HCT116 (cell line): ENCODE measurements at regions not wholly inside any gene's neighbourhood (a gene's known extent, or its start where the extent isn't known, plus 50 kb on each side); places are given as distances from the start of the nearest gene placed in this dataset.

ENCODE experiments used
- ATAC-seq: fragments of 200-7000 bp; cut with Tn5 transposase; 2 replicates; pipeline ENCODE4 v1.9.1; 2020; ENCODE audit warnings: mild to moderate bottlenecking, moderate library complexity
- BruUV-seq: library from RNA; stranded (reverse); fragments of 400-500 nt; replicated peaks from 2 replicates; lab custom pipeline; 2021; lab: Mats Ljungman, UMichigan
- CTCF ChIA-PET: fragments of 300-600 bp; sonication (Branson Sonifier 250); formaldehyde crosslinking; loops from one replicate; lab custom pipeline; 2021; ENCODE audit warnings: antibody characterized with exemption; lab: Charles Lee
- POLR2A ChIA-PET: fragments of 300-600, 350-600 bp; sonication (Branson Sonifier 250); formaldehyde crosslinking; loops from one replicate; lab custom pipeline; 2021; ENCODE audit warnings: antibody characterized with exemption; lab: Charles Lee
- RAD21 ChIA-PET, 2 experiments: fragments of 300-600 bp; sonication (Branson Sonifier 250); formaldehyde crosslinking; loops; one replicate each; lab custom pipeline; 2023; ENCODE audit warnings: low total read pairs in 2 of 2; ENCODE audit not compliant: uncharacterized antibody in 2 of 2, unreplicated experiment in 2 of 2, low non-redundant PET in 1 of 2; lab: Charles Lee
- DNase-seq: peaks from one replicate; pipeline ENCODE4 v3.0.0-alpha.2; 2010; ENCODE audit warnings: low read depth, low spot score
- H2AFZ ChIP-seq: fragments of 200-600 bp; shearing (Covaris generic), sonication (generic); 2 replicates; pipeline ENCODE4 v1.6.1; 2017; ENCODE audit warnings: low read depth, mixed run types, mixed read lengths, antibody characterized with exemption, low read length; ENCODE audit not compliant: poor library complexity, severe bottlenecking
- H3K27ac ChIP-seq: 2 replicates; pipeline ENCODE4 v1.5.1; 2012; ENCODE audit warnings: low read depth, low read length
- H3K27me3 ChIP-seq: fragments of 200-600 bp; sonication (generic); 2 replicates; pipeline ENCODE4 v1.6.1; 2016; ENCODE audit warnings: mixed run types, low read length, mixed read lengths; ENCODE audit not compliant: insufficient read depth
- H3K36me3 ChIP-seq, 2 experiments: fragments of 200-500 bp in 1 of 2; fragments of 200-600 bp in 1 of 2; sonication (Bioruptor generic) in 1 of 2; sonication (generic) in 1 of 2; 2 replicates each; pipeline versions ENCODE4 v1.5.1 to v1.6.1; 2014 to 2016; ENCODE audit warnings: low read length in 2 of 2, inconsistent platforms in 1 of 2, mixed read lengths in 1 of 2, mixed run types in 1 of 2; ENCODE audit not compliant: insufficient read depth in 2 of 2, control insufficient read depth in 1 of 2
- H3K4me1 ChIP-seq, 2 experiments: fragments of 200-600 bp in 1 of 2; sonication (generic) in 1 of 2; 2 replicates each; pipeline versions ENCODE4 v1.5.1 to v1.6.1; 2012 to 2017; ENCODE audit warnings: low read length in 2 of 2, inconsistent platforms in 1 of 2, mild to moderate bottlenecking in 1 of 2, mixed read lengths in 1 of 2, mixed run types in 1 of 2, moderate library complexity in 1 of 2; ENCODE audit not compliant: insufficient read depth in 2 of 2, control insufficient read depth in 1 of 2
- H3K4me2 ChIP-seq: fragments of 200-600 bp; sonication (generic); 2 replicates; pipeline ENCODE4 v1.6.1; 2017; ENCODE audit warnings: mixed run types, low read length, mixed read lengths
- H3K4me3 ChIP-seq, 2 experiments: fragments of 200-600 bp in 1 of 2; sonication (generic) in 1 of 2; replicated peaks in 1 of 2; 2 replicates each; pipeline ENCODE4 v1.5.1; 2011 to 2016; ENCODE audit warnings: low read length in 2 of 2, control low read depth in 1 of 2, low read depth in 1 of 2, mild to moderate bottlenecking in 1 of 2, mixed read lengths in 1 of 2, mixed run types in 1 of 2
- H3K79me2 ChIP-seq: fragments of 200-600 bp; sonication (generic); 2 replicates; pipeline ENCODE4 v1.6.1; 2017; ENCODE audit warnings: mild to moderate bottlenecking, mixed run types, low read length, moderate library complexity, mixed read lengths; ENCODE audit not compliant: insufficient read depth
- H3K9ac ChIP-seq: fragments of 200-600 bp; sonication (generic); 2 replicates; pipeline ENCODE4 v1.6.1; 2016; ENCODE audit warnings: low read length, mixed read lengths
- H3K9me2 ChIP-seq: fragments of 200-600 bp; sonication (generic), shearing (Covaris generic); 2 replicates; pipeline ENCODE4 v1.6.1; 2017; ENCODE audit warnings: mixed run types, mild to moderate bottlenecking, moderate library complexity; ENCODE audit not compliant: insufficient read depth
- H3K9me3 ChIP-seq, 2 experiments: fragments of 200-500 bp in 1 of 2; fragments of 200-600 bp in 1 of 2; sonication (Bioruptor generic) in 1 of 2; sonication (generic) in 1 of 2; 2 replicates each; pipeline ENCODE4 v1.6.1; 2014 to 2017; ENCODE audit warnings: low read length in 2 of 2, mixed read lengths in 2 of 2, inconsistent platforms in 1 of 2, low read depth in 1 of 2, mild to moderate bottlenecking in 1 of 2, mixed run types in 1 of 2, moderate library complexity in 1 of 2; ENCODE audit not compliant: control insufficient read depth in 1 of 2, insufficient read depth in 1 of 2
- H4K20me1 ChIP-seq: fragments of 200-600 bp; sonication (generic), shearing (Covaris generic); 2 replicates; pipeline ENCODE4 v1.6.1; 2017; ENCODE audit warnings: mixed run types, mild to moderate bottlenecking, moderate library complexity; ENCODE audit not compliant: insufficient read depth
- ATF3 ChIP-seq: IDR thresholded peaks from 2 replicates; pipeline ENCODE4 v1.6.1; 2012
- CBX3 ChIP-seq: IDR thresholded peaks from 2 replicates; pipeline ENCODE4 v1.6.1; 2012; ENCODE audit warnings: low read depth
- CEBPB ChIP-seq: IDR thresholded peaks from 2 replicates; pipeline ENCODE4 v1.6.1; 2012; ENCODE audit warnings: low read depth
- EGR1 ChIP-seq: IDR thresholded peaks from 2 replicates; pipeline ENCODE4 v1.6.1; 2012; ENCODE audit warnings: low read depth
- EZH2 ChIP-seq: fragments of 200-600 bp; sonication (generic); IDR thresholded peaks from 2 replicates; pipeline ENCODE4 v1.6.1; 2017; ENCODE audit warnings: antibody characterized with exemption, mixed run types
- FOSL1 ChIP-seq: IDR thresholded peaks from 2 replicates; pipeline ENCODE4 v1.6.1; 2012; ENCODE audit warnings: low read depth
- JUND ChIP-seq: IDR thresholded peaks from 2 replicates; pipeline ENCODE4 v1.6.1; 2012
- MAX ChIP-seq: IDR thresholded peaks from 2 replicates; pipeline ENCODE4 v1.6.1; 2012
- REST ChIP-seq: IDR thresholded peaks from 2 replicates; pipeline ENCODE4 v1.6.1; 2012; ENCODE audit warnings: low read depth
- SIN3A ChIP-seq: IDR thresholded peaks from 2 replicates; pipeline ENCODE4 v1.6.1; 2012; ENCODE audit warnings: low read depth
- SP1 ChIP-seq: IDR thresholded peaks from 2 replicates; pipeline ENCODE4 v1.6.1; 2012; ENCODE audit warnings: low read depth
- SRF ChIP-seq: IDR thresholded peaks from 2 replicates; pipeline ENCODE4 v1.6.1; 2012; ENCODE audit warnings: low read depth
- ZBTB33 ChIP-seq: IDR thresholded peaks from 2 replicates; pipeline ENCODE4 v1.6.1; 2011; ENCODE audit warnings: mild to moderate bottlenecking, low read length, moderate library complexity; ENCODE audit not compliant: insufficient replicate concordance; ENCODE audit errors: extremely low read depth
- ZFX ChIP-seq: fragments of 450-650 bp; IDR thresholded peaks from 2 replicates; pipeline ENCODE4 v1.6.1; 2017
- intact Hi-C: fragments of 100-400 bp; cut with micrococcal nuclease; formaldehyde crosslinking; loops from 2 replicates; pipeline ENCODE4 v1.10.0; 2022
- TF ChIP-seq, protein P1 (sequence below), 3 experiments: fragments of 200-600 bp in 1 of 3; sonication (generic) in 1 of 3; IDR thresholded peaks in 2 of 3; conservative IDR thresholded peaks in 1 of 3; 2 replicates each; pipeline ENCODE4 v1.5.1; 2012 to 2017; ENCODE audit warnings: low read depth in 2 of 3, low read length in 2 of 3, antibody characterized with exemption in 1 of 3, borderline replicate concordance in 1 of 3, control low read depth in 1 of 3, mild to moderate bottlenecking in 1 of 3, mixed read lengths in 1 of 3, mixed run types in 1 of 3, moderate library complexity in 1 of 3; ENCODE audit not compliant: insufficient read depth in 1 of 3

GRCh38 chr3:14288177-14288788 is 109.7 kb downstream of the LSM3 start:
- Histone ChIP-seq H3K9ac (no peak overlapping the region), H3K4me1 (no peaks in the 10 kb centered on the region), H3K4me3 (no peak overlapping the region), H3K27ac (no peak overlapping the region), H3K9me3 (no peaks in the 10 kb centered on the region), H3K36me3 (no peaks in the 10 kb centered on the region), H4K20me1 (no peaks in the 10 kb centered on the region), H2AFZ (no peak overlapping the region), H3K27me3 (peaks cover 13% of the 10 kb centered on the region; the same call in 1 of the 2 replicates), H3K4me2 (no peak overlapping the region), H3K9me2 (no peaks in the 10 kb centered on the region), H3K79me2 (no peaks in the 10 kb centered on the region)
- ATAC-seq = no peak
- CTCF ChIA-PET = no interaction called here
- POLR2A ChIA-PET = no interaction called here
- RAD21 ChIA-PET = no interaction called here
- intact Hi-C loops = no loop called here
- BruUV-seq = no TSS peak
- TF ChIP-seq MAX (no peak), SIN3A (no peak), EZH2 (no peak), EGR1 (no peak), CBX3 (no peak), SP1 (no peak), REST (no peak), ZBTB33 (no peak), ZFX (no peak), JUND (no peak), FOSL1 (no peak), SRF (no peak), CEBPB (no peak), ATF3 (no peak)
- TF ChIP-seq, protein P1, sequence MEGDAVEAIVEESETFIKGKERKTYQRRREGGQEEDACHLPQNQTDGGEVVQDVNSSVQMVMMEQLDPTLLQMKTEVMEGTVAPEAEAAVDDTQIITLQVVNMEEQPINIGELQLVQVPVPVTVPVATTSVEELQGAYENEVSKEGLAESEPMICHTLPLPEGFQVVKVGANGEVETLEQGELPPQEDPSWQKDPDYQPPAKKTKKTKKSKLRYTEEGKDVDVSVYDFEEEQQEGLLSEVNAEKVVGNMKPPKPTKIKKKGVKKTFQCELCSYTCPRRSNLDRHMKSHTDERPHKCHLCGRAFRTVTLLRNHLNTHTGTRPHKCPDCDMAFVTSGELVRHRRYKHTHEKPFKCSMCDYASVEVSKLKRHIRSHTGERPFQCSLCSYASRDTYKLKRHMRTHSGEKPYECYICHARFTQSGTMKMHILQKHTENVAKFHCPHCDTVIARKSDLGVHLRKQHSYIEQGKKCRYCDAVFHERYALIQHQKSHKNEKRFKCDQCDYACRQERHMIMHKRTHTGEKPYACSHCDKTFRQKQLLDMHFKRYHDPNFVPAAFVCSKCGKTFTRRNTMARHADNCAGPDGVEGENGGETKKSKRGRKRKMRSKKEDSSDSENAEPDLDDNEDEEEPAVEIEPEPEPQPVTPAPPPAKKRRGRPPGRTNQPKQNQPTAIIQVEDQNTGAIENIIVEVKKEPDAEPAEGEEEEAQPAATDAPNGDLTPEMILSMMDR (IDR thresholded peaks at IDR 0.05 in 2 of 3, conservative IDR thresholded peaks at IDR 0.05 in 1 of 3; ENCODE audit: borderline replicate concordance in 1 of 3, insufficient read depth in 1 of 3, low read depth in 2 of 3, low read length in 2 of 3) = no peak
- no peak for DNase-seq
